SK-N-SH treated with all-trans-retinoic acid at 6 μM for 48 hours (cell line): ENCODE measurements at regions not wholly inside any gene's neighbourhood (a gene's known extent, or its start where the extent isn't known, plus 50 kb on each side); places are given as distances from the start of the nearest gene placed in this dataset.

Experiments used
- ARNTL ChIP-seq: fragments of 450-650 bp; formaldehyde crosslinking; IDR thresholded peaks from 2 replicates; pipeline ENCODE4 v1.5.0; 2020; ENCODE audit warnings: low read depth, mild to moderate bottlenecking, moderate library complexity, borderline replicate concordance
- ZFP3 ChIP-seq: fragments of 250-450 bp; sonication (Bioruptor Pico); IDR thresholded peaks from 2 replicates; pipeline ENCODE4 v1.5.0; 2020; ENCODE audit warnings: mild to moderate bottlenecking, moderate library complexity
- ZNF70 ChIP-seq: fragments of 450-650 bp; formaldehyde crosslinking; IDR thresholded peaks from 2 replicates; pipeline ENCODE4 v1.5.0; 2020; ENCODE audit warnings: mild to moderate bottlenecking, moderate library complexity
- TF ChIP-seq, protein P1 (sequence below): fragments of 250-450 bp; sonication (Bioruptor Pico); IDR thresholded peaks from 2 replicates; pipeline ENCODE4 v1.5.1; 2020; ENCODE audit warnings: low read depth, mild to moderate bottlenecking, moderate library complexity
- TF ChIP-seq, protein P2 (sequence below): fragments of 250-450 bp; sonication (Bioruptor Pico); IDR thresholded peaks from 2 replicates; pipeline ENCODE4 v1.5.0; 2020; ENCODE audit warnings: mild to moderate bottlenecking, moderate library complexity

DNA sequence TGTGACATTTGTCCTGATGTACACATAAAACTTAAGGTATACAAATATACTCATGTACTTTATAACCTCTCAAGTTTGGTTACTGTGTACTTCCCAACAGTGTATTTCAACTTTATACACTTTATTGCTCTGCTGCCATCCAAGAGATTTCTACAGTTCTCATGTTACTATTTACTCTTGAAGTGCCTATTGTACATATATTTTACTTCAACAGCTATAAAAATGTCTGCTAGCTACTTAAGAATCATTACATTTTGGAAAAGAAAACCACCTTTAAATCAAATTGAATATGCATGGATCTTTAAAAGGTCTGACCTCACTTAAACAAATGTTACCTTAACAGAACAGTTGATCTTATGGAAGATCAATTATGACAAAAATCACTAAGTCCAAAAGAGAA, 1056.4 kb downstream of the ADGRL3 start:
- TF ChIP-seq ARNTL (no peak), ZNF70 (no peak), ZFP3 (CRISPR knock-in tag) (no peak)
- TF ChIP-seq, protein P1, sequence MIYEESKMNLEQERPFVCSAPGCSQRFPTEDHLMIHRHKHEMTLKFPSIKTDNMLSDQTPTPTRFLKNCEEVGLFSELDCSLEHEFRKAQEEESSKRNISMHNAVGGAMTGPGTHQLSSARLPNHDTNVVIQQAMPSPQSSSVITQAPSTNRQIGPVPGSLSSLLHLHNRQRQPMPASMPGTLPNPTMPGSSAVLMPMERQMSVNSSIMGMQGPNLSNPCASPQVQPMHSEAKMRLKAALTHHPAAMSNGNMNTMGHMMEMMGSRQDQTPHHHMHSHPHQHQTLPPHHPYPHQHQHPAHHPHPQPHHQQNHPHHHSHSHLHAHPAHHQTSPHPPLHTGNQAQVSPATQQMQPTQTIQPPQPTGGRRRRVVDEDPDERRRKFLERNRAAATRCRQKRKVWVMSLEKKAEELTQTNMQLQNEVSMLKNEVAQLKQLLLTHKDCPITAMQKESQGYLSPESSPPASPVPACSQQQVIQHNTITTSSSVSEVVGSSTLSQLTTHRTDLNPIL: no peak
- TF ChIP-seq, protein P2, sequence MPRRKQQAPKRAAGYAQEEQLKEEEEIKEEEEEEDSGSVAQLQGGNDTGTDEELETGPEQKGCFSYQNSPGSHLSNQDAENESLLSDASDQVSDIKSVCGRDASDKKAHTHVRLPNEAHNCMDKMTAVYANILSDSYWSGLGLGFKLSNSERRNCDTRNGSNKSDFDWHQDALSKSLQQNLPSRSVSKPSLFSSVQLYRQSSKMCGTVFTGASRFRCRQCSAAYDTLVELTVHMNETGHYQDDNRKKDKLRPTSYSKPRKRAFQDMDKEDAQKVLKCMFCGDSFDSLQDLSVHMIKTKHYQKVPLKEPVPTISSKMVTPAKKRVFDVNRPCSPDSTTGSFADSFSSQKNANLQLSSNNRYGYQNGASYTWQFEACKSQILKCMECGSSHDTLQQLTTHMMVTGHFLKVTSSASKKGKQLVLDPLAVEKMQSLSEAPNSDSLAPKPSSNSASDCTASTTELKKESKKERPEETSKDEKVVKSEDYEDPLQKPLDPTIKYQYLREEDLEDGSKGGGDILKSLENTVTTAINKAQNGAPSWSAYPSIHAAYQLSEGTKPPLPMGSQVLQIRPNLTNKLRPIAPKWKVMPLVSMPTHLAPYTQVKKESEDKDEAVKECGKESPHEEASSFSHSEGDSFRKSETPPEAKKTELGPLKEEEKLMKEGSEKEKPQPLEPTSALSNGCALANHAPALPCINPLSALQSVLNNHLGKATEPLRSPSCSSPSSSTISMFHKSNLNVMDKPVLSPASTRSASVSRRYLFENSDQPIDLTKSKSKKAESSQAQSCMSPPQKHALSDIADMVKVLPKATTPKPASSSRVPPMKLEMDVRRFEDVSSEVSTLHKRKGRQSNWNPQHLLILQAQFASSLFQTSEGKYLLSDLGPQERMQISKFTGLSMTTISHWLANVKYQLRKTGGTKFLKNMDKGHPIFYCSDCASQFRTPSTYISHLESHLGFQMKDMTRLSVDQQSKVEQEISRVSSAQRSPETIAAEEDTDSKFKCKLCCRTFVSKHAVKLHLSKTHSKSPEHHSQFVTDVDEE (CRISPR knock-in tag): no peak
